ENCODE measurements at regions not wholly inside any gene's neighbourhood (a gene's known extent, or its start where the extent isn't known, plus 50 kb on each side); places are given as distances from the start of the nearest gene placed in this dataset.

GRCh38 chr13:60881507-60881906, 484.5 kb downstream of the TDRD3 start:
- no peaks in the 10 kb centered on the region for H3K79me2 ChIP-seq (ENCODE audit: insufficient read depth, low read length)
- no peak overlapping the region for H3K9ac ChIP-seq (ENCODE audit: insufficient read depth, low read length, poor library complexity, severe bottlenecking)
- WGBS (ENCODE audit: insufficient coverage) = no CpG with 5 or more reads among the region's 1 CpG
- H3K4me2 ChIP-seq (replicated peaks; ENCODE audit: extremely low read depth, low read length, poor library complexity, severe bottlenecking) = no peak overlapping the region
- H3K4me1 ChIP-seq (ENCODE audit: control insufficient read depth in 1 of 2, insufficient read depth in 2 of 2, low read length in 2 of 2) = no peaks in the 10 kb centered on the region
- Mint-ChIP-seq H3K27me3 (ENCODE audit: low read depth in 3 of 3) (no peaks in the 10 kb centered on the region), H3K36me3 (no peaks in the 10 kb centered on the region), H3K9me3 (peaks cover 0 to 7% (median 5%) of the 10 kb centered on the region in 7 donors), H3K4me3 (no peak overlapping the region), H3K27ac (no peak overlapping the region), H3K4me1 (no peaks in the 10 kb centered on the region)
- no peaks in the 10 kb centered on the region for H3K36me3 ChIP-seq (replicated peaks in 1 of 2; ENCODE audit: control insufficient read depth in 1 of 2, insufficient read depth in 2 of 2, low read length in 2 of 2)
- no peak overlapping the region for H2AFZ ChIP-seq (ENCODE audit: insufficient read depth, low read depth, low read length, poor library complexity, severe bottlenecking)
- no peak for DNase-seq
- no peaks in the 10 kb centered on the region for H4K20me1 ChIP-seq (ENCODE audit: insufficient read depth, low read length)
- intact Hi-C loops (cut with micrococcal nuclease) = no loop called here
- no peak overlapping the region for H3K27ac ChIP-seq (ENCODE audit: low read depth in 1 of 2, low read length in 2 of 2)
- no peaks in the 10 kb centered on the region for H3K27me3 ChIP-seq (ENCODE audit: control insufficient read depth in 2 of 2, insufficient read depth in 2 of 2, low read length in 2 of 2)
- peaks cover 3 to 9% of the 10 kb centered on the region in 2 donors for H3K9me3 ChIP-seq (replicated peaks in 1 of 2; ENCODE audit: control insufficient read depth in 1 of 2, insufficient read depth in 1 of 2, low read length in 2 of 2)
- TF ChIP-seq CTCF (IDR thresholded peaks at IDR 0.05) = no peak
- no peak overlapping the region for H3K4me3 ChIP-seq (replicated peaks in 1 of 3; ENCODE audit: low read depth in 2 of 3, low read length in 3 of 3)

GRCh38 chr13:60873116-60873515, 476.1 kb downstream of the TDRD3 start:
- H3K4me1 Mint-ChIP-seq = no peaks in the 10 kb centered on the region
- peaks cover 2 to 21% (median 10%) of the 10 kb centered on the region in 7 donors for H3K9me3 Mint-ChIP-seq
- no peak overlapping the region for H3K27ac ChIP-seq (ENCODE audit: low read depth in 1 of 2, low read length in 2 of 2)
- H4K20me1 ChIP-seq (ENCODE audit: insufficient read depth, low read length) = no peaks in the 10 kb centered on the region
- H3K79me2 ChIP-seq (ENCODE audit: insufficient read depth, low read length) = no peaks in the 10 kb centered on the region
- WGBS (ENCODE audit: insufficient coverage) = 86% methylated on average over 1 of the region's 2 CpGs
- no peak for DNase-seq
- H3K9me3 ChIP-seq (replicated peaks in 1 of 2; ENCODE audit: control insufficient read depth in 1 of 2, insufficient read depth in 1 of 2, low read length in 2 of 2) = peaks cover 22 to 27% of the 10 kb centered on the region in 2 donors
- no peak overlapping the region for H2AFZ ChIP-seq (ENCODE audit: insufficient read depth, low read depth, low read length, poor library complexity, severe bottlenecking)
- intact Hi-C loops (cut with micrococcal nuclease) = no loop called here
- no peaks in the 10 kb centered on the region for H3K4me1 ChIP-seq (ENCODE audit: control insufficient read depth in 1 of 2, insufficient read depth in 2 of 2, low read length in 2 of 2)
- H3K36me3 ChIP-seq (replicated peaks in 1 of 2; ENCODE audit: control insufficient read depth in 1 of 2, insufficient read depth in 2 of 2, low read length in 2 of 2) = no peaks in the 10 kb centered on the region
- no peak overlapping the region for H3K27ac Mint-ChIP-seq
- H3K36me3 Mint-ChIP-seq = no peaks in the 10 kb centered on the region
- no peaks in the 10 kb centered on the region for H3K27me3 Mint-ChIP-seq (ENCODE audit: low read depth in 3 of 3)
- H3K4me3 Mint-ChIP-seq = no peak overlapping the region
- H3K27me3 ChIP-seq (ENCODE audit: control insufficient read depth in 2 of 2, insufficient read depth in 2 of 2, low read length in 2 of 2) = no peaks in the 10 kb centered on the region
- no peak overlapping the region for H3K9ac ChIP-seq (ENCODE audit: insufficient read depth, low read length, poor library complexity, severe bottlenecking)
- no peak for TF ChIP-seq CTCF (IDR thresholded peaks at IDR 0.05)
- no peak overlapping the region for H3K4me3 ChIP-seq (replicated peaks in 1 of 3; ENCODE audit: low read depth in 2 of 3, low read length in 3 of 3)
- H3K4me2 ChIP-seq (replicated peaks; ENCODE audit: extremely low read depth, low read length, poor library complexity, severe bottlenecking) = no peak overlapping the region

Measured in CD14-positive monocyte (primary cell).